Chondrocyte (in vitro differentiated cells): ENCODE measurements at regions not wholly inside any gene's neighbourhood (a gene's known extent, or its start where the extent isn't known, plus 50 kb on each side); places are given as distances from the start of the nearest gene placed in this dataset.

ENCODE experiments used
- DNase-seq: peaks from one replicate; pipeline ENCODE4 v3.0.0; 2021; ENCODE audit warnings: mixed read lengths, low spot score
- H3K27ac Mint-ChIP-seq: one replicate; pipeline ENCODE4 v1.8.0; 2021; ENCODE audit warnings: mild to moderate bottlenecking, moderate library complexity, mixed read lengths; ENCODE audit not compliant: unreplicated experiment
- H3K27me3 Mint-ChIP-seq: 2 replicates; pipeline ENCODE4 v1.8.0; 2021; ENCODE audit warnings: low read depth, mixed read lengths
- H3K36me3 Mint-ChIP-seq: 2 replicates; pipeline ENCODE4 v1.8.0; 2021; ENCODE audit warnings: low read depth, mixed read lengths
- H3K4me1 Mint-ChIP-seq: 2 replicates; pipeline ENCODE4 v1.8.0; 2021; ENCODE audit warnings: low read depth, mild to moderate bottlenecking, mixed read lengths
- H3K4me3 Mint-ChIP-seq: one replicate; pipeline ENCODE4 v1.8.0; 2021; ENCODE audit warnings: mild to moderate bottlenecking, moderate library complexity, mixed read lengths; ENCODE audit not compliant: unreplicated experiment
- H3K9me3 Mint-ChIP-seq: 2 replicates; pipeline ENCODE4 v1.8.0; 2021; ENCODE audit warnings: low read depth, mixed read lengths
- CTCF ChIP-seq: fragments of 200-600 bp; sonication (generic); IDR thresholded peaks from 2 replicates; pipeline ENCODE4 v1.5.0; 2021; ENCODE audit warnings: antibody characterized with exemption, mild to moderate bottlenecking, moderate library complexity

- Mint-ChIP-seq H3K36me3 (peaks cover 5% of the 10 kb centered on the region), H3K9me3 (peaks cover 20% of the 10 kb centered on the region), H3K27me3 (no peaks in the 10 kb centered on the region), H3K27ac (no peak overlapping the region), H3K4me3 (no peak overlapping the region), H3K4me1 (no peaks in the 10 kb centered on the region)
- no peak for DNase-seq
- no peak for TF ChIP-seq CTCF
Measured at GRCh38 chr13:80399340-80400163, 58.6 kb upstream of the SPRY2 start.
